ENCODE measurements at regions not wholly inside any gene's neighbourhood (a gene's known extent, or its start where the extent isn't known, plus 50 kb on each side); places are given as distances from the start of the nearest gene placed in this dataset.

DNA sequence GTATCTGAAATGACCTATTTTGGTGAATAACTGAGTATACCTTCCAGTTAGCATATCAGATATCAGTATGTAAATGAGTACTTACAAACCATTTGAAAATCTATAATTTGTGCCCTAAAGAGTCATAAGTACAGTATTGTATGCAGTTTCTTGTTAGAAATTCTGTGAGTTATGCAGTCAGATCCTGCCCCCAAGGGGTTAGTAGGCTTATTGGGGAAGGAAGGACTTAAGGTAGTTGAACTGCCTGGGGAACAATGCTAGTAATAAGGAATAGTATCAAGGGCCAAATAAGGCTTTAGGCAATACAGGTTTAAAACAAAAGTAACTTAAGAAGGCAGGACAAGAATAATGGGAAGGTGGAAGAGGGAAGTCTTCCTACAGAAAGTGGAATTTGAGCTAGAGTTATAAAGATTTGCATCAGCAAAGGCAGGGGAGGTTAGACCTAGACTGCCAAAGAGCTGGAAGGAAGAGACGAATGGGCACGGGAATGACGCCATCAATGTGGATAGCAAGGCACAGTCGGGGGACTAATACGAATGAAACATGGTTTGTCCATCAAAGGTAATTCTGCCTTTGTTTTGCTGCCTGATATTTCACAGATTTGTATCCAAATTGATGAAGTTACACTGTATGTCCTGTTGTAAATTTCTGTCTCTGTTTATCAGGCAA lies 182.9 kb upstream of the DPYD start:
- DNase-seq (ENCODE audit: low spot score): no peak
- in situ Hi-C loops (cut with MboI; ENCODE audit: low sequenced_read_pairs, unreplicated experiment): no loop called here
- TF ChIP-seq, protein P1, sequence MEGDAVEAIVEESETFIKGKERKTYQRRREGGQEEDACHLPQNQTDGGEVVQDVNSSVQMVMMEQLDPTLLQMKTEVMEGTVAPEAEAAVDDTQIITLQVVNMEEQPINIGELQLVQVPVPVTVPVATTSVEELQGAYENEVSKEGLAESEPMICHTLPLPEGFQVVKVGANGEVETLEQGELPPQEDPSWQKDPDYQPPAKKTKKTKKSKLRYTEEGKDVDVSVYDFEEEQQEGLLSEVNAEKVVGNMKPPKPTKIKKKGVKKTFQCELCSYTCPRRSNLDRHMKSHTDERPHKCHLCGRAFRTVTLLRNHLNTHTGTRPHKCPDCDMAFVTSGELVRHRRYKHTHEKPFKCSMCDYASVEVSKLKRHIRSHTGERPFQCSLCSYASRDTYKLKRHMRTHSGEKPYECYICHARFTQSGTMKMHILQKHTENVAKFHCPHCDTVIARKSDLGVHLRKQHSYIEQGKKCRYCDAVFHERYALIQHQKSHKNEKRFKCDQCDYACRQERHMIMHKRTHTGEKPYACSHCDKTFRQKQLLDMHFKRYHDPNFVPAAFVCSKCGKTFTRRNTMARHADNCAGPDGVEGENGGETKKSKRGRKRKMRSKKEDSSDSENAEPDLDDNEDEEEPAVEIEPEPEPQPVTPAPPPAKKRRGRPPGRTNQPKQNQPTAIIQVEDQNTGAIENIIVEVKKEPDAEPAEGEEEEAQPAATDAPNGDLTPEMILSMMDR (IDR thresholded peaks at IDR 0.05; ENCODE audit: borderline replicate concordance, control extremely low read depth, extremely low read depth, insufficient read depth, missing control alignments): no peak

DNA sequence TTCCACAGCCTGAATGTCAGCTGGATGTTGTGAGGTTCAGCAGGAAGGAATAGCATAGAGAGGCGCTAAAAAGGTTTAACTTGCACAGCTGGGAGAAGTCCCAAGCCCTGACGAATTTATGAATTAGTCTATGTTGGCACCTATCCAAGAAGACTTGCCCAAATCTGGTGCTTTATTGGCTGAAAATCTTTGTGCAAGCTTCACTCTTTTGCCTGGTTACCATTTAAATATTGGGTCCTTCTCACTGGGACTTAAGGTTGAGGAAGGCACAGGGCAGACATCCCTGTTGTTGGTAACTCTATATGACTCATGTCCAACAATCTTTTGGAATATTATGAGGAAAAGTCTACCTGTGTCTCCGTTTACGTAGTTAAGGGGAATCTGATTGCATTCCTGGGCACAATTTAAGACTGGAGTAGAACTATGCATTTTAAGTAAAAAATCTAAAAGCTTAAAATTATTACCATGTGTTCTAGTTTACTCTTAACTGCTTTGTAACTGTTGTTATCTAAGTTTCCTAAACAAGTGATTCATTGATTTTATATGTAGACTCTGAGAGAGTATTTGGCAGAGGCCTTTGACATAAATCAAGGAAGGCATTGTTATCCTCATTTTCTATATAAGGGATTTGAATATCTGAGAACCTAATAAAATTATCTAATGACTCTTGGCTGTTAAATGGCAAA lies 181.7 kb upstream of the DPYD start:
- TF ChIP-seq, protein P1 (IDR thresholded peaks at IDR 0.05; ENCODE audit: borderline replicate concordance, control extremely low read depth, extremely low read depth, insufficient read depth, missing control alignments): no peak
- DNase-seq (ENCODE audit: low spot score): no peak
- in situ Hi-C loops (cut with MboI; ENCODE audit: low sequenced_read_pairs, unreplicated experiment): no loop called here

DNA sequence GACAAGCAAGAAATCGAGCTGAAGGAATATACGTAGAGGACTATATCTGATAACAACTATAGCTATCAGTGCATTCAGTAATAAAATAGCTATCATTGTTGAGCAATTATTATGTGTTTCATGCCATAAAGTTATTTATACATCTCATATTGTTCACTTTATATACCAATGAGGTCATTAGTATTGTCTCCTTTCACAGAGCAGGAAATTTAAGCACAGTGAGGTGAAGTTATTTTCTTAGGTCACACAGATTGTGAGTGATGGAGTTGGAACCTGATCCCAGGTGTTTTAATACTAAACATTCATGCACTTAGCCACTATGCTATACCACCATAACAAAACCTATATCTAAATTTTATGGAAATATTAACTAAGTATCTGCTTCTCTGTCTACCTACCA lies 180.5 kb upstream of the DPYD start:
- TF ChIP-seq, protein P1 (IDR thresholded peaks at IDR 0.05; ENCODE audit: borderline replicate concordance, control extremely low read depth, extremely low read depth, insufficient read depth, missing control alignments): no peak
- in situ Hi-C loops (cut with MboI; ENCODE audit: low sequenced_read_pairs, unreplicated experiment): no loop called here
- DNase-seq (ENCODE audit: low spot score): no peak

DNA sequence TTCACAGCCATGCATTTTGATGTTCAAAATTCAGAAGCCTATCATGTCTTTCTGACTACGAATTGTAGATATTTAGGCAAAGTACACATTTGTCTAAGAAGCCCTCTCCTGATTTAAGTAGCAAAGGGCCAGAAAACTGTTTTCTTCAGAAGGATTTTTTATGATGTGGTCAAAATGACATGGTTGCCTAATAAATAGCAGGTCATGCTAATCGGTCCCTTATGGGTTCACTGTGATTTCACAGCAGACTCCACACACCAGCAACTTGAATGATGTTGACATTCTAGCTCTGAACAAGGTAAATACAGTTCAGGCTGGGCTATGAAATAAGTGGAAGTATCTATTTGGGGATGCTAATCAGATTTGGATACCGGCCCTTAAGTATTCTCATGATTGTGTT lies 178.7 kb upstream of the DPYD start:
- TF ChIP-seq, protein P1 (IDR thresholded peaks at IDR 0.05; ENCODE audit: borderline replicate concordance, control extremely low read depth, extremely low read depth, insufficient read depth, missing control alignments): no peak
- DNase-seq (ENCODE audit: low spot score): no peak
- in situ Hi-C loops (cut with MboI; ENCODE audit: low sequenced_read_pairs, unreplicated experiment): no loop called here

DNA sequence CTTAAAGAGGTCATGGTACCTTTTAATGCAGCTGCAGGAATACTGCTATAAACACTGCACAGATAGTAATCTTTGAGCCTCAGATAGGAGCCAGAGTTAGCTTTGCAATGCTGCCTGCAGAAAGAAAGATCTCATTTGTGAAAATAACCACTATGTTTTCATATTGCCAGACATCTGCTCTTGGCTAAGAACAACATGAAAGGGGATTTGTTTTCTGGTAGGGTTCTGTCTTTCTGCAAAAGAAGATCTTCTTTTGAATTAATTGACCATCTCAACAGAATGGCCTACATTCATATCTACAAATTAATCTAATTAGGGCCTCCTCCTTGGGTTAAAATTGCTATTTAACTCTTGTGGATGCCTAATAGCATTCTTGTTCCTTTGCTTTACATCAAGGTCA lies 177.6 kb upstream of the DPYD start:
- no peak for DNase-seq (ENCODE audit: low spot score)
- in situ Hi-C loops (cut with MboI; ENCODE audit: low sequenced_read_pairs, unreplicated experiment): no loop called here
- TF ChIP-seq, protein P1 (IDR thresholded peaks at IDR 0.05; ENCODE audit: borderline replicate concordance, control extremely low read depth, extremely low read depth, insufficient read depth, missing control alignments): no peak

DNA sequence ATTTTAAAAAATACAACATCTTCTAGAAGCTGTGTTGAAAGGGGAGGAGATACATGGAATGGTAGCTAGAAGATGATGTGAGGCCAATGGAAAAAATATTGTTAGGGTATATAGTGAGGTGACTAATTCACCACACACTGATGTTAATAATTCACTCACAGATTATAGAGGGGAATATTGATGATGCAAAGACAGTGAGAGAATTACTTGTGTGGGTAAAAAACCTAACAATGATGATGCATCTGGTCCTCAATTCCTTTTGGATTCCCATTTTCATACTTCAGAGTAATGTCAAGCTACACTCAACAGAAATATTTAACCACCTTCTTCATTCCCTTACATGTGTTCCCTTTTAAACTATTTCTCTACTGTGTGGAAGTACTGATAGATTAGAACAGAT lies 169.5 kb upstream of the DPYD start:
- TF ChIP-seq, protein P1 (IDR thresholded peaks at IDR 0.05; ENCODE audit: borderline replicate concordance, control extremely low read depth, extremely low read depth, insufficient read depth, missing control alignments): no peak
- in situ Hi-C loops (cut with MboI; ENCODE audit: low sequenced_read_pairs, unreplicated experiment): no loop called here
- no peak for DNase-seq (ENCODE audit: low spot score)

Data from GM13976 (cell line).